ENCODE measurements at regions not wholly inside any gene's neighbourhood (a gene's known extent, or its start where the extent isn't known, plus 50 kb on each side); places are given as distances from the start of the nearest gene placed in this dataset.

- CTCF ChIA-PET, result interaction anchor here (1.1 kb wide), 1 partner anchor 97 kb away, joined by 3 read pairs; no protein-coding TSS in a partner anchor
- Mint-ChIP-seq H3K4me1 (peaks cover 16% of the 10 kb centered on the region), H3K27me3 (peaks cover 18% of the 10 kb centered on the region), H3K36me3 (no peaks in the 10 kb centered on the region), H3K9me3 (ENCODE audit: low read depth) (no peaks in the 10 kb centered on the region), H3K27ac (no peak overlapping the region), H3K4me3 (no peak overlapping the region)
- DNase-seq (no peak), ATAC-seq (no peak)
Observed at GRCh38 chr6:150722614-150723344, 123.1 kb downstream of the PLEKHG1 start.

- Mint-ChIP-seq H3K27ac (no peak overlapping the region), H3K4me3 (no peak overlapping the region), H3K36me3 (no peaks in the 10 kb centered on the region), H3K4me1 (peaks cover 16% of the 10 kb centered on the region), H3K27me3 (peaks cover 18% of the 10 kb centered on the region), H3K9me3 (ENCODE audit: low read depth) (no peaks in the 10 kb centered on the region)
- CTCF ChIA-PET, result interaction anchor here (1.1 kb wide), 1 partner anchor 97 kb away, joined by 3 read pairs; no protein-coding TSS in a partner anchor
- DNase-seq (no peak), ATAC-seq (no peak)
Observed at GRCh38 chr6:150723345-150723658, 123.6 kb downstream of the PLEKHG1 start.

GRCh38 chr6:150723857-150724256 is 124.2 kb downstream of the PLEKHG1 start:
- no peaks in the 10 kb centered on the region for H3K36me3 Mint-ChIP-seq
- no peak for ATAC-seq
- no peak for DNase-seq
- H3K27me3 Mint-ChIP-seq, result peaks cover 18% of the 10 kb centered on the region
- CTCF ChIA-PET, result interaction anchor here (1.1 kb wide), 1 partner anchor 96 kb away, joined by 3 read pairs; no protein-coding TSS in a partner anchor
- H3K9me3 Mint-ChIP-seq (ENCODE audit: low read depth), result no peaks in the 10 kb centered on the region
- H3K4me3 Mint-ChIP-seq, result no peak overlapping the region
- H3K27ac Mint-ChIP-seq, result no peak overlapping the region
- H3K4me1 Mint-ChIP-seq, result peaks cover 16% of the 10 kb centered on the region

GRCh38 chr6:150725795-150726194 is 126.1 kb downstream of the PLEKHG1 start:
- no peak for DNase-seq
- H3K9me3 Mint-ChIP-seq (ENCODE audit: low read depth), result no peaks in the 10 kb centered on the region
- H3K27me3 Mint-ChIP-seq, result peaks cover 10% of the 10 kb centered on the region
- CTCF ChIA-PET, result no interaction called here
- no peak overlapping the region for H3K4me3 Mint-ChIP-seq
- H3K27ac Mint-ChIP-seq, result no peak overlapping the region
- no peaks in the 10 kb centered on the region for H3K36me3 Mint-ChIP-seq
- no peak for ATAC-seq
- H3K4me1 Mint-ChIP-seq, result peaks cover 12% of the 10 kb centered on the region

GRCh38 chr6:150729188-150729748 is 129.6 kb downstream of the PLEKHG1 start:
- CTCF ChIA-PET, result no interaction called here
- no peak overlapping the region for H3K27ac Mint-ChIP-seq
- no peaks in the 10 kb centered on the region for H3K36me3 Mint-ChIP-seq
- no peak for DNase-seq
- H3K4me1 Mint-ChIP-seq, result no peaks in the 10 kb centered on the region
- H3K27me3 Mint-ChIP-seq, result peaks cover 3% of the 10 kb centered on the region
- no peaks in the 10 kb centered on the region for H3K9me3 Mint-ChIP-seq (ENCODE audit: low read depth)
- ATAC-seq, result no peak
- no peak overlapping the region for H3K4me3 Mint-ChIP-seq

GRCh38 chr6:150730801-150731457 is 131.2 kb downstream of the PLEKHG1 start:
- Mint-ChIP-seq H3K27ac (no peak overlapping the region), H3K4me1 (no peaks in the 10 kb centered on the region), H3K27me3 (peaks cover 3% of the 10 kb centered on the region), H3K9me3 (ENCODE audit: low read depth) (no peaks in the 10 kb centered on the region), H3K36me3 (no peaks in the 10 kb centered on the region), H3K4me3 (no peak overlapping the region)
- no peak for DNase-seq
- no peak for ATAC-seq
- CTCF ChIA-PET, result no interaction called here

GRCh38 chr6:150732765-150733539 is 132.6 kb upstream of the MTHFD1L start:
- H3K27ac Mint-ChIP-seq, result no peak overlapping the region
- ATAC-seq (no peak), DNase-seq (no peak)
- H3K27me3 Mint-ChIP-seq, result no peaks in the 10 kb centered on the region
- no peaks in the 10 kb centered on the region for H3K36me3 Mint-ChIP-seq
- CTCF ChIA-PET, result no interaction called here
- no peaks in the 10 kb centered on the region for H3K4me1 Mint-ChIP-seq
- H3K9me3 Mint-ChIP-seq (ENCODE audit: low read depth), result no peaks in the 10 kb centered on the region
- no peak overlapping the region for H3K4me3 Mint-ChIP-seq

GRCh38 chr6:150733726-150734125 is 131.8 kb upstream of the MTHFD1L start:
- Mint-ChIP-seq H3K27me3 (no peaks in the 10 kb centered on the region), H3K9me3 (ENCODE audit: low read depth) (no peaks in the 10 kb centered on the region), H3K27ac (no peak overlapping the region), H3K4me3 (no peak overlapping the region), H3K4me1 (no peaks in the 10 kb centered on the region), H3K36me3 (no peaks in the 10 kb centered on the region)
- CTCF ChIA-PET, result no interaction called here
- DNase-seq, result no peak
- ATAC-seq, result no peak

- ATAC-seq (no peak), DNase-seq (no peak)
- CTCF ChIA-PET, result interaction anchor here (0.7 kb wide), 2 partner anchors 8 to 63 kb away, joined by 3 read pairs; no protein-coding TSS in a partner anchor
- H3K27me3 Mint-ChIP-seq, result no peaks in the 10 kb centered on the region
- H3K4me1 Mint-ChIP-seq, result no peaks in the 10 kb centered on the region
- H3K36me3 Mint-ChIP-seq, result no peaks in the 10 kb centered on the region
- H3K4me3 Mint-ChIP-seq, result no peak overlapping the region
- no peak overlapping the region for H3K27ac Mint-ChIP-seq
- H3K9me3 Mint-ChIP-seq (ENCODE audit: low read depth), result no peaks in the 10 kb centered on the region
Observed at GRCh38 chr6:150734235-150734634, 131.3 kb upstream of the MTHFD1L start.

GRCh38 chr6:150735341-150735851 is 130.1 kb upstream of the MTHFD1L start:
- Mint-ChIP-seq H3K27me3 (no peaks in the 10 kb centered on the region), H3K27ac (no peak overlapping the region), H3K9me3 (ENCODE audit: low read depth) (no peaks in the 10 kb centered on the region), H3K4me1 (no peaks in the 10 kb centered on the region), H3K4me3 (no peak overlapping the region), H3K36me3 (no peaks in the 10 kb centered on the region)
- CTCF ChIA-PET, result interaction anchor here (1.7 kb wide), 1 partner anchor 12 kb away, joined by 4 read pairs; no protein-coding TSS in a partner anchor
- DNase-seq (no peak), ATAC-seq (no peak)

- ATAC-seq, result no peak
- H3K36me3 Mint-ChIP-seq, result no peaks in the 10 kb centered on the region
- CTCF ChIA-PET, result interaction anchor here (0.7 to 2.7 kb wide), 2 partner anchors 20 to 320 kb away, joined by 3 to 9 read pairs; no protein-coding TSS in a partner anchor
- no peaks in the 10 kb centered on the region for H3K9me3 Mint-ChIP-seq (ENCODE audit: low read depth)
- no peak overlapping the region for H3K4me3 Mint-ChIP-seq
- no peaks in the 10 kb centered on the region for H3K4me1 Mint-ChIP-seq
- no peak for DNase-seq
- H3K27me3 Mint-ChIP-seq, result no peaks in the 10 kb centered on the region
- H3K27ac Mint-ChIP-seq, result no peak overlapping the region
Observed at GRCh38 chr6:150738092-150738629, 127.3 kb upstream of the MTHFD1L start.

GRCh38 chr6:150739711-150740349 is 125.7 kb upstream of the MTHFD1L start:
- H3K27ac Mint-ChIP-seq, result no peak overlapping the region
- peaks cover 5% of the 10 kb centered on the region for H3K4me1 Mint-ChIP-seq
- no peaks in the 10 kb centered on the region for H3K36me3 Mint-ChIP-seq
- no peaks in the 10 kb centered on the region for H3K9me3 Mint-ChIP-seq (ENCODE audit: low read depth)
- no peak overlapping the region for H3K4me3 Mint-ChIP-seq
- DNase-seq, result no peak
- no peaks in the 10 kb centered on the region for H3K27me3 Mint-ChIP-seq
- no peak for ATAC-seq
- CTCF ChIA-PET, result interaction anchor here (0.6 to 2.7 kb wide), 3 partner anchors 54 to 322 kb away, joined by 3 to 9 read pairs (median 3); no protein-coding TSS in a partner anchor

Data from activated CD8-positive, alpha-beta memory T cell treated with anti-CD3 and anti-CD28 coated beads, Interleukin-2, amount 10 ng/mL, durations not matched to agents 7 days and 5 days (primary cell).